ENCODE measurements at regions not wholly inside any gene's neighbourhood (a gene's known extent, or its start where the extent isn't known, plus 50 kb on each side); places are given as distances from the start of the nearest gene placed in this dataset.
"Not testable (repeated sequence)": the region's sequence is repeated elsewhere in the genome, so short reads cannot be mapped to it uniquely, and the experiment has no call there.

- Histone ChIP-seq H3K27ac (no peak overlapping the region), H3K4me3 (no peak overlapping the region), H3K27me3 (no peaks in the 10 kb centered on the region), H3K4me1 (no peaks in the 10 kb centered on the region), H3K9me3 (no peaks in the 10 kb centered on the region), H3K36me3 (replicated peaks in 1 of 2; ENCODE audit: insufficient read depth in 1 of 2, low read depth in 2 of 2) (no peaks in the 10 kb centered on the region)
- DNase-seq = no peak
- no peak for ATAC-seq
- intact Hi-C loops (cut with DNase I) = no loop called here
- TF ChIP-seq POLR2A (IDR thresholded peaks at IDR 0.05) = no peak
- TF ChIP-seq CTCF (IDR thresholded peaks at IDR 0.05) = no peak
- 89 to 95% methylated on average over 1 of the region's 1 CpG for WGBS, 2 donors
These were observed 342.1 kb downstream of the TAF11L14 start for GRCh38 chr5:17976404-17976803.

GRCh38 chr5:17978954-17979353 is 344.7 kb downstream of the TAF11L14 start:
- Histone ChIP-seq H3K4me1 (no peaks in the 10 kb centered on the region), H3K27ac (no peak overlapping the region), H3K4me3 (no peak overlapping the region), H3K36me3 (replicated peaks in 1 of 2; ENCODE audit: insufficient read depth in 1 of 2, low read depth in 2 of 2) (no peaks in the 10 kb centered on the region), H3K9me3 (no peaks in the 10 kb centered on the region), H3K27me3 (no peaks in the 10 kb centered on the region)
- ATAC-seq (no peak), DNase-seq (no peak)
- 77 to 80% methylated on average over 2 of the region's 2 CpGs for WGBS, 2 donors
- intact Hi-C loops (cut with DNase I) = no loop called here
- TF ChIP-seq POLR2A (IDR thresholded peaks at IDR 0.05) (no peak), CTCF (IDR thresholded peaks at IDR 0.05) (no peak)

- 73 to 80% methylated on average over 3 of the region's 3 CpGs for WGBS, 2 donors
- intact Hi-C loops (cut with DNase I); DNase-seq; H3K4me1 ChIP-seq; H3K27me3 ChIP-seq; H3K36me3 ChIP-seq (replicated peaks in 1 of 2; ENCODE audit: insufficient read depth in 1 of 2, low read depth in 2 of 2); H3K4me3 ChIP-seq; ATAC-seq; H3K27ac ChIP-seq; H3K9me3 ChIP-seq: not testable (repeated sequence)
These were observed 348.4 kb downstream of the TAF11L14 start for GRCh38 chr5:17982626-17983025.

GRCh38 chr5:17989036-17989435 is 354.8 kb downstream of the TAF11L14 start:
- H3K27me3 ChIP-seq = no peaks in the 10 kb centered on the region
- no peak overlapping the region for H3K27ac ChIP-seq
- no peak for ATAC-seq
- 53 to 54% methylated on average over 4 of the region's 4 CpGs for WGBS, 2 donors
- DNase-seq = no peak
- intact Hi-C loops (cut with DNase I) = no loop called here
- H3K4me1 ChIP-seq = no peaks in the 10 kb centered on the region
- H3K36me3 ChIP-seq (replicated peaks in 1 of 2; ENCODE audit: insufficient read depth in 1 of 2, low read depth in 2 of 2) = no peaks in the 10 kb centered on the region
- TF ChIP-seq CTCF (IDR thresholded peaks at IDR 0.05) (no peak), POLR2A (IDR thresholded peaks at IDR 0.05) (no peak)
- H3K4me3 ChIP-seq = no peak overlapping the region
- no peaks in the 10 kb centered on the region for H3K9me3 ChIP-seq

GRCh38 chr5:17989567-17990563 is 355.6 kb downstream of the TAF11L14 start:
- Histone ChIP-seq H3K4me1 (no peaks in the 10 kb centered on the region), H3K27ac (no peak overlapping the region), H3K27me3 (no peaks in the 10 kb centered on the region), H3K36me3 (replicated peaks in 1 of 2; ENCODE audit: insufficient read depth in 1 of 2, low read depth in 2 of 2) (no peaks in the 10 kb centered on the region), H3K9me3 (no peaks in the 10 kb centered on the region), H3K4me3 (no peak overlapping the region)
- no peak for TF ChIP-seq POLR2A (IDR thresholded peaks at IDR 0.05)
- TF ChIP-seq CTCF (IDR thresholded peaks at IDR 0.05) = no peak
- intact Hi-C loops (cut with DNase I) = no loop called here
- DNase-seq (no peak), ATAC-seq (no peak)
- 22 to 25% methylated on average over 6 of the region's 6 CpGs for WGBS, 2 donors

Data from body of pancreas (tissue), 4 donors.